Activated T-cell treated with anti-CD3 and anti-CD28 coated beads, Interleukin-2, amount 50 U/mL, for 72 hours (primary cell): ENCODE measurements at regions not wholly inside any gene's neighbourhood (a gene's known extent, or its start where the extent isn't known, plus 50 kb on each side); places are given as distances from the start of the nearest gene placed in this dataset.

Experiments used
- ATAC-seq, 2 donors: fragments of 150-1000 bp; cut with Tn5 transposase; replicated peaks in 1 of 2; 2 replicates each; pipeline ENCODE4 v1.10.0; 2021; ENCODE audit warnings: moderate library complexity in 2 of 2, mild to moderate bottlenecking in 1 of 2
- DNase-seq, 2 donors: peaks; one replicate each; pipeline ENCODE4 v3.0.0; 2021 to 2022; ENCODE audit warnings: mixed read lengths in 1 of 2
- H3K27ac Mint-ChIP-seq: one replicate; pipeline ENCODE4 v1.8.0; 2022; ENCODE audit warnings: mild to moderate bottlenecking, moderate library complexity, mixed read lengths
- H3K27me3 Mint-ChIP-seq: one replicate; pipeline ENCODE4 v1.8.0; 2022; ENCODE audit warnings: low read depth, mixed read lengths
- H3K36me3 Mint-ChIP-seq, 2 donors: one replicate each; pipeline ENCODE4 v1.8.0; 2022; ENCODE audit warnings: mixed read lengths in 2 of 2, mild to moderate bottlenecking in 1 of 2; ENCODE audit not compliant: insufficient read depth in 2 of 2
- H3K4me1 Mint-ChIP-seq: one replicate; pipeline ENCODE4 v1.8.0; 2022; ENCODE audit warnings: low read depth, mixed read lengths
- H3K4me3 Mint-ChIP-seq, 2 donors: one replicate each; pipeline ENCODE4 v1.8.0; 2022; ENCODE audit warnings: mild to moderate bottlenecking in 2 of 2, mixed read lengths in 2 of 2, moderate library complexity in 2 of 2
- H3K9me3 Mint-ChIP-seq, 2 donors: one replicate each; pipeline ENCODE4 v1.8.0; 2022; ENCODE audit warnings: mixed read lengths in 2 of 2

- Mint-ChIP-seq H3K4me1 (peaks cover 81% of the 10 kb centered on the region), H3K9me3 (peaks cover 0 to 2% of the 10 kb centered on the region in 2 donors)
Observed at GRCh38 chr2:64213532-64214275, 69.5 kb upstream of the PELI1 start.

GRCh38 chr2:64214281-64215115, 70.3 kb upstream of the PELI1 start:
- peak; percentile 68 to 69 for ATAC-seq
- peak; percentile 40 to 46 for DNase-seq
- peaks cover 73% of the 10 kb centered on the region for H3K4me1 Mint-ChIP-seq
- H3K36me3 Mint-ChIP-seq: peaks cover 0 to 10% of the 10 kb centered on the region in 2 donors
- peaks cover 0 to 2% of the 10 kb centered on the region in 2 donors for H3K9me3 Mint-ChIP-seq
- H3K4me3 Mint-ChIP-seq: peak overlapping the region; percentile 73 to 89
- H3K27me3 Mint-ChIP-seq: no peaks in the 10 kb centered on the region
- peak overlapping the region; percentile 100 for H3K27ac Mint-ChIP-seq

More at GRCh38 chr2:64213532-64214275, 69.5 kb upstream of the PELI1 start:
- Mint-ChIP-seq H3K27me3 (no peaks in the 10 kb centered on the region), H3K36me3 (peaks cover 0 to 10% of the 10 kb centered on the region in 2 donors), H3K4me3 (peak overlapping the region; percentile 73 to 89), H3K27ac (peak overlapping the region; percentile 100)
- ATAC-seq (peak; percentile 19 to 22), DNase-seq (peak; percentile 44)

GRCh38 chr2:64217198-64217869, 73.1 kb upstream of the PELI1 start:
- ATAC-seq (no peak), DNase-seq (no peak)
- Mint-ChIP-seq H3K4me3 (no peak overlapping the region), H3K36me3 (peaks cover 0 to 2% of the 10 kb centered on the region in 2 donors), H3K4me1 (peaks cover 70% of the 10 kb centered on the region), H3K9me3 (peaks cover 0 to 2% of the 10 kb centered on the region in 2 donors), H3K27ac (no peak overlapping the region), H3K27me3 (no peaks in the 10 kb centered on the region)

- Mint-ChIP-seq H3K4me3 (no peak overlapping the region), H3K27ac (no peak overlapping the region), H3K36me3 (peaks cover 0 to 2% of the 10 kb centered on the region in 2 donors), H3K27me3 (no peaks in the 10 kb centered on the region), H3K9me3 (peaks cover 0 to 2% of the 10 kb centered on the region in 2 donors), H3K4me1 (peaks cover 70% of the 10 kb centered on the region)
- ATAC-seq: no peak
- DNase-seq: no peak
Observed at GRCh38 chr2:64218137-64218802, 74.0 kb upstream of the PELI1 start.

DNA sequence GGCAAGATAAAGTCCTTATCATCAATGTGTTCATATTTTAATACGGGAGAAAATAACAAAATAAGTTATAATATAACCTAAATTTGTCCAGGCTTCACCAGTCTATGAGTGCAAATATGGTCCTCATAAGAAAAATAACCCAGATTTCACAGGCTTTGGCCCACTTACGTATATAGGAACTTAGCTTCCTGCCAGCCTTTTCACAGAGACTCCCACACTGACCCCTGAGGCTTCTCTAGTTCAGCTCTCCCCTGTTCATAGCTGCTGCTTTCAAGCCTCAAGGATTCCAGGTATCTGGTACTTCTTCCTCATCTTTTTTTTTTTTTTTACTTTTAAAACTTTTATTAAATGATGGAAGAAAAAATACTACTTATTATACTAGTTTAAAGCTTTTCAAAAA, 74.9 kb upstream of the PELI1 start:
- peaks cover 70% of the 10 kb centered on the region for H3K4me1 Mint-ChIP-seq
- H3K27ac Mint-ChIP-seq: no peak overlapping the region
- peaks cover 0 to 2% of the 10 kb centered on the region in 2 donors for H3K36me3 Mint-ChIP-seq
- peaks cover 0 to 2% of the 10 kb centered on the region in 2 donors for H3K9me3 Mint-ChIP-seq
- H3K4me3 Mint-ChIP-seq: no peak overlapping the region
- H3K27me3 Mint-ChIP-seq: no peaks in the 10 kb centered on the region
- no peak for DNase-seq
- ATAC-seq: no peak

GRCh38 chr2:64220265-64220664, 76.0 kb upstream of the PELI1 start:
- H3K4me1 Mint-ChIP-seq: peaks cover 70% of the 10 kb centered on the region
- no peaks in the 10 kb centered on the region for H3K27me3 Mint-ChIP-seq
- H3K27ac Mint-ChIP-seq: no peak overlapping the region
- peaks cover 0 to 2% of the 10 kb centered on the region in 2 donors for H3K9me3 Mint-ChIP-seq
- no peak overlapping the region for H3K4me3 Mint-ChIP-seq
- H3K36me3 Mint-ChIP-seq: peaks cover 0 to 2% of the 10 kb centered on the region in 2 donors
- DNase-seq (no peak), ATAC-seq (no peak)

GRCh38 chr2:64220894-64221617, 76.8 kb upstream of the PELI1 start:
- ATAC-seq: no peak
- Mint-ChIP-seq H3K4me3 (no peak overlapping the region), H3K4me1 (peaks cover 70% of the 10 kb centered on the region), H3K27ac (no peak overlapping the region), H3K36me3 (peaks cover 0 to 2% of the 10 kb centered on the region in 2 donors), H3K27me3 (no peaks in the 10 kb centered on the region), H3K9me3 (peaks cover 0 to 2% of the 10 kb centered on the region in 2 donors)
- DNase-seq: no peak

GRCh38 chr2:64221935-64222334, 77.7 kb upstream of the PELI1 start:
- Mint-ChIP-seq H3K9me3 (peaks cover 0 to under 1% of the 10 kb centered on the region in 2 donors), H3K4me3 (no peak overlapping the region), H3K27me3 (no peaks in the 10 kb centered on the region), H3K36me3 (peaks cover 0 to under 1% of the 10 kb centered on the region in 2 donors), H3K4me1 (peaks cover 65% of the 10 kb centered on the region), H3K27ac (no peak overlapping the region)
- no peak for ATAC-seq
- no peak for DNase-seq

- Mint-ChIP-seq H3K9me3 (no peaks in the 10 kb centered on the region), H3K27me3 (no peaks in the 10 kb centered on the region), H3K27ac (no peak overlapping the region), H3K36me3 (no peaks in the 10 kb centered on the region), H3K4me3 (peak overlapping the region; percentile 62 to 68), H3K4me1 (peaks cover 65% of the 10 kb centered on the region)
- ATAC-seq (no peak), DNase-seq (no peak)
Observed at GRCh38 chr2:64222351-64222750, 78.1 kb upstream of the PELI1 start.

- Mint-ChIP-seq H3K27ac (peak overlapping the region; percentile 70), H3K27me3 (no peaks in the 10 kb centered on the region), H3K4me1 (peaks cover 71% of the 10 kb centered on the region), H3K9me3 (no peaks in the 10 kb centered on the region), H3K4me3 (peak overlapping the region; percentile 62 to 68), H3K36me3 (no peaks in the 10 kb centered on the region)
- ATAC-seq (peak; percentile 27 to 34), DNase-seq (no peak)
Observed at GRCh38 chr2:64223055-64223454, 78.8 kb upstream of the PELI1 start.

DNA sequence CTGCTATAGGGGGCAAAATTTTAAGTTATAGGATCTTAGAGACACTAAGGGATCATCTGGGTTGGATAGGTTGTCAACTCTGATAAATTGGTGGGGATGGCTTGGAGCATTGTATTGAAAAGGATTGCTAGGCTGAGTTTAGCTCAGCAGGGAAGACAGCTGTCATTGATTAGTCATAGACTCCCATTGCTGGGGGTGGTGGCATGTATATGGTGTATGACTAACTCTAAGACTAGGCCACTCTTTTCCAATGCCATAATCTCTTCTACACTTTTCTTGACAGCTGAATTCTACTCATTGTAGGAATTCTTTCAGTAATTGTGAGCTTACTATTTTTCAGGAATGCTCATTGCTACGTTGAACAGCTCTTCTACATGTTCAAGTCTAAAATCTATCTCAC, 81.3 kb upstream of the PELI1 start:
- peaks cover 0 to under 1% of the 10 kb centered on the region in 2 donors for H3K36me3 Mint-ChIP-seq
- DNase-seq (peak; percentile 42 to 46), ATAC-seq (peak; percentile 88 to 90)
- no peak overlapping the region for H3K4me3 Mint-ChIP-seq
- H3K4me1 Mint-ChIP-seq: peaks cover 74% of the 10 kb centered on the region
- no peaks in the 10 kb centered on the region for H3K27me3 Mint-ChIP-seq
- no peak overlapping the region for H3K27ac Mint-ChIP-seq
- no peaks in the 10 kb centered on the region for H3K9me3 Mint-ChIP-seq

GRCh38 chr2:64226611-64227010, 82.4 kb upstream of the PELI1 start:
- no peak for DNase-seq
- H3K27me3 Mint-ChIP-seq: no peaks in the 10 kb centered on the region
- no peak for ATAC-seq
- H3K36me3 Mint-ChIP-seq: peaks cover 2 to 3% of the 10 kb centered on the region in 2 donors
- peaks cover 63% of the 10 kb centered on the region for H3K4me1 Mint-ChIP-seq
- H3K9me3 Mint-ChIP-seq: no peaks in the 10 kb centered on the region
- H3K4me3 Mint-ChIP-seq: no peak overlapping the region
- H3K27ac Mint-ChIP-seq: no peak overlapping the region
